ENCODE measurements at regions not wholly inside any gene's neighbourhood (a gene's known extent, or its start where the extent isn't known, plus 50 kb on each side); places are given as distances from the start of the nearest gene placed in this dataset.

DNA sequence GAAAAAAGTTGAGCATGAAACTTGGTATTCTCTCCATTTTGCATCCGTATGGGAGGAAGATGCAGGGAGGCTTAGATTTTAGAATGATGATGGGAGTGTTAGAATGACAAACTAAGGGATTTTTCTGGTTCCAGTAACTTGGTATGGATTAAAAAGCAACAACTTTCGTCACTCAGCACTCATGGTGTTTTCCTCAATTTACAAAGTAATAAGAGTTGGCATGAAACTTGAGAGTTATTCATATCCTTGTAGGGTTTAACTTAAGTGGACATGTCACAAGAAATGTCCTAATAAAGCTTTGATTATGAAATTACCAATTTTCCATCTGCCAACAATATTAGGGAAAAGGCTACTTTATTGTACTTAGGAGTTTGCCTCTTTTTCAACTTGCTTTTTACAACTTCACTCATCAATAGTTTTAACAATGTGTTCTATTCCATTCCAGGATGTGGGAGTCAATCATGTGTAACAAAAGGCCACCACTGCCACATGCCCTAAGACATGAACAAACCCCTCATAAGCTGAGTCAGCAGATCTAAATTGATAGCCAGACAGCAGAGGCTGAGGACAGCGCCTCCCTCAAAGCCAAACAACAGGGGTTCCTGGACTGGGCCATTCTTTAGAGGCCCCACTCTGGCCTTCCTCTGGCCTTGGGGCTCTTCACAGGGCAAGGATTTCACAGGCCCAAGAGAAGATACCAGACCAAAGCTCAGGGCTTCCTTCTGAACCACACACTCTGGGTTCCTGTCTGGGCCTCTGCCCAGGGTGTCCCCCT, 265.8 kb downstream of the TNS1 start:
- no peaks in the 10 kb centered on the region for H3K27me3 ChIP-seq (replicated peaks; ENCODE audit: control insufficient read depth, insufficient read depth, low read length)
- peaks cover 51% of the 10 kb centered on the region for H3K4me1 ChIP-seq (ENCODE audit: control insufficient read depth, insufficient read depth, low read length)
- H3K36me3 ChIP-seq (ENCODE audit: control insufficient read depth, insufficient read depth, low read length, severe bottlenecking) = peaks cover 6% of the 10 kb centered on the region
- no peaks in the 10 kb centered on the region for H3K9me3 ChIP-seq (ENCODE audit: control insufficient read depth, low read length)
- DNase-seq (ENCODE audit: low read depth) = no peak
- H3K4me3 ChIP-seq (ENCODE audit: low read length) = peak overlapping the region; percentile 11
- peak overlapping the region; percentile 48 for H3K9ac ChIP-seq (ENCODE audit: low read length)

DNA sequence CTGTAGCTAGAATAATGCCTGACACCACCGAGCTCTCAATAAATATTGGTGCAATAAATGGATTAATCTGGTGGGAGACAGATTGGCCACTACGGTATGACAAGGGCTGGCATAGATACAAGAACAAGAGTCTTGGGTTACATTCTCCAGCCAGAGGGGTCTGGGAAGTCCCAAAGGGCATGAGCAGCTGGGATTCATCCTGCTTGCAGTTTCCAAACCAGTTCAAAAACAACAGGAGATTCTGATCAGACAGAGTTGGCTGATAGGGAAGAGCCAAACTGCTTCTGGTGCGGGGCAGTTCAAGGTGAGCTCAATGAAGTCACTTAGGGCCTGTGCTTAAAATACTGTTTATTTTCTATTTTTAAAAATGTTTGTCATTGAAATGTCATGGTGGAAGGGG, 266.9 kb downstream of the TNS1 start:
- peak overlapping the region; percentile 48 for H3K9ac ChIP-seq (ENCODE audit: low read length)
- H3K9me3 ChIP-seq (ENCODE audit: control insufficient read depth, low read length) = no peaks in the 10 kb centered on the region
- H3K36me3 ChIP-seq (ENCODE audit: control insufficient read depth, insufficient read depth, low read length, severe bottlenecking) = peaks cover 6% of the 10 kb centered on the region
- DNase-seq (ENCODE audit: low read depth) = no peak
- H3K27me3 ChIP-seq (replicated peaks; ENCODE audit: control insufficient read depth, insufficient read depth, low read length) = no peaks in the 10 kb centered on the region
- no peak overlapping the region for H3K4me3 ChIP-seq (ENCODE audit: low read length)
- peaks cover 56% of the 10 kb centered on the region for H3K4me1 ChIP-seq (ENCODE audit: control insufficient read depth, insufficient read depth, low read length)

DNA sequence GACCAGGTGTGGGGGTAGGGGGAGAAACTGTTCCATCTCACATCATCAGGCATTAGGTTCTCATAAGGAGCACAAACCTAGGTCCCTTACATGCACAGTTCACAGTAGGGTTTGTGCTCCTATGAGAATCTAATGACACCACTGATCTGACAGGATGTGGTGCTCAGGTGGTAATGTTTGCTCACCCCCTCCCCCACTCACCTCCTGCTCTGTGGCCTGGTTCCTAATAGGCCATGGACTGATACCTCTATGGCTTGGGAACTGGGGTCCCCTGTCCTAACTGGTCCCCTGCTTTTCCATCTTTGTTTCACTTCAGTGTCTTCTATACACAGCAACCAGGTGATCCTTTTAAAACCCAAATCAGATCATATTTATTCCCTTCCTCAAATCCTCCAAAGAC, 267.8 kb downstream of the TNS1 start:
- no peak overlapping the region for H3K9ac ChIP-seq (ENCODE audit: low read length)
- peaks cover 61% of the 10 kb centered on the region for H3K4me1 ChIP-seq (ENCODE audit: control insufficient read depth, insufficient read depth, low read length)
- H3K9me3 ChIP-seq (ENCODE audit: control insufficient read depth, low read length) = no peaks in the 10 kb centered on the region
- no peak for DNase-seq (ENCODE audit: low read depth)
- H3K27me3 ChIP-seq (replicated peaks; ENCODE audit: control insufficient read depth, insufficient read depth, low read length) = no peaks in the 10 kb centered on the region
- peaks cover 6% of the 10 kb centered on the region for H3K36me3 ChIP-seq (ENCODE audit: control insufficient read depth, insufficient read depth, low read length, severe bottlenecking)
- no peak overlapping the region for H3K4me3 ChIP-seq (ENCODE audit: low read length)

DNA sequence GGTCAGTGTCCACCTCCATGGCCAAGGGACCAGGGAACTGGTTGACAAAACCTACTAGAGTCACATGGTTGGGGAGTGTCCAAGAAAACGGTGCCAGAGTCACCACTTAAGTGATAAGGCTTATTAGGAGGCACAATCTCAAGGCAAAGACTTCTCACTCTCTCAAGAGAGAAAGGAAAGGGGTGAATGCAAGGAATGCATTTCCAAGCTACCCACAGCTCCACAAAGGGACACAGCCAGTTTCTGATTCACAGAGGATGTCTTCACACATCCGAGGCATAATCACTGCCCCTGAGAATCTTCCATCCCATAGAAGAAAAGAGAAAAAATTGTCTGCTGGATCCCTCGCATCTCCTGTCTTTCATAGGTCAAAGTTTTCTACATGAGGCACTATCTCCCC, 269.3 kb downstream of the TNS1 start:
- Histone ChIP-seq H3K36me3 (ENCODE audit: control insufficient read depth, insufficient read depth, low read length, severe bottlenecking) (no peaks in the 10 kb centered on the region), H3K4me3 (ENCODE audit: low read length) (no peak overlapping the region), H3K9ac (ENCODE audit: low read length) (peak overlapping the region; percentile 25), H3K4me1 (ENCODE audit: control insufficient read depth, insufficient read depth, low read length) (peaks cover 71% of the 10 kb centered on the region), H3K27me3 (replicated peaks; ENCODE audit: control insufficient read depth, insufficient read depth, low read length) (no peaks in the 10 kb centered on the region), H3K9me3 (ENCODE audit: control insufficient read depth, low read length) (no peaks in the 10 kb centered on the region)
- DNase-seq (ENCODE audit: low read depth) = no peak

DNA sequence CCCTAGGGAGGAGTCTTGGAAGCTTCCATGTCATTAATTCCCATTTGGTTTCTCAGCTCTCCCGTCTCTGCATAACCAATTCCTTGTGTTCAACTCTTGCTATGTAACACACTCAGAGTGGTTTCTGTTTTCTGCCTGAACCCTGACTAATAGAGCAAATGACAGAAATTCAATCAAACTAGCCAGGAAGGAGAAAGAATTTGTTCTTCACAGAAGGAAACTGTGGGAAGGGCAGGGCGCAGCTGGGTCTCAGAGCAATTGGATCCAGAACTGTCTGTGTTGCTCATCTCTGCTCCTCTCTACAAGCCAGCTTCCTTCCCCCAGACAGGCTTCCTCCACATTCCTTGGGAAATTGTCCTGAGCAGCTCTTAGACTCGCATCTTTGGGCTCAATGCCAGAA, 269.8 kb downstream of the TNS1 start:
- no peak overlapping the region for H3K4me3 ChIP-seq (ENCODE audit: low read length)
- no peaks in the 10 kb centered on the region for H3K9me3 ChIP-seq (ENCODE audit: control insufficient read depth, low read length)
- H3K36me3 ChIP-seq (ENCODE audit: control insufficient read depth, insufficient read depth, low read length, severe bottlenecking) = no peaks in the 10 kb centered on the region

DNA sequence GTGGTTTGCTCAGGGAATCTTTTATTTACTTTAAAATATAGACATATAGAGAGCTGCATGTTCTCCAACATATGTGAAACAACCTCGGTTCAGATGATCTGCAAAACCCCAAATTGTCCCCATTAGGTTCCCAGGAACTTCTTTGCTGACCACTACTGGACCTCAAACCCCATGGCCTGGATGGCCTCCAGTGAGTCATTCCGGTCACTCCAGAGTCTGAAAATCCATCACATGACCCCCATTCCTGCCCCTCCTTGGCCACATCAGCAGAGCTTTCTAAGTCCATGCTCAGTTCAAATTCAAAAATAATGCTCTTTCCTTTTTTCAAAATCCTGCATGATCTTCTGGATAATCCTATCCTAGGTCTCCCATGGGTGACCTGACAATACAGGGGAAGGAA, 271.0 kb downstream of the TNS1 start:
- Histone ChIP-seq H3K27me3 (replicated peaks; ENCODE audit: control insufficient read depth, insufficient read depth, low read length) (no peaks in the 10 kb centered on the region), H3K9ac (ENCODE audit: low read length) (no peak overlapping the region), H3K4me3 (ENCODE audit: low read length) (no peak overlapping the region), H3K9me3 (ENCODE audit: control insufficient read depth, low read length) (no peaks in the 10 kb centered on the region), H3K4me1 (ENCODE audit: control insufficient read depth, insufficient read depth, low read length) (peaks cover 55% of the 10 kb centered on the region), H3K36me3 (ENCODE audit: control insufficient read depth, insufficient read depth, low read length, severe bottlenecking) (no peaks in the 10 kb centered on the region)
- no peak for DNase-seq (ENCODE audit: low read depth)

More for the DNA sequence above, 269.8 kb downstream of the TNS1 start:
- Histone ChIP-seq H3K4me1 (ENCODE audit: control insufficient read depth, insufficient read depth, low read length) (peaks cover 67% of the 10 kb centered on the region), H3K9ac (ENCODE audit: low read length) (peak overlapping the region; percentile 25), H3K27me3 (replicated peaks; ENCODE audit: control insufficient read depth, insufficient read depth, low read length) (no peaks in the 10 kb centered on the region)
- DNase-seq (ENCODE audit: low read depth) = peak; percentile 27

DNA sequence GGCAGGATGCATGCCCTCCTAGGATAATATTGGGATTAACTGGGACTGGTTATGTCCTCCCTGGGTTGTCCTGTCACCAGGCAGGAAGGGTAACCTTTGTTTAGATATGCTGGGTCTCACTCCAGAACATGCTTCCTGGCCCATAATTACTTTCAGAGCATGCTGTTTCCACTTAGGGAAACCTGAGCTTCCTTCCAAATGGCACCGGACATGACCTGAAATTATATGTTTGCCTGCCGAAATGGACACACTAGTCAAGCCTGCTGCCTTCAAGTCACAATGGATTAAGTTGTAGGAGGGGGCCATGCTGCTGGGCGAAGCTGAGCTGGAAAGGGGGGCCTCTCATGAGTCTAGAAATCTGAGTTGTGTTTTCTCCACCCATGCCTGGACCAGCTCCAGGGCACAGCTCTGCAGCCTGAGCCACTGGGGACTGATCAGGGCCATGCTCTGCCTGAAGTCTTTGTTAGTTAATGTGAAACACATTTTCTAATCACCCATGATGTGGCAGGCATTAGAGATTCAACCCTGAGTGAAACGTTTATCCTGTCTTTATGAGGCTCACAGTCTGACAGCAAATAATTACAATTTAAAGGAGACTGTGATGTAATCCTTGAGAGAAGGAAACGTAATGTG, 273.3 kb downstream of the TNS1 start:
- DNase-seq (ENCODE audit: low read depth) = peak; percentile 74
- no peak overlapping the region for H3K9ac ChIP-seq (ENCODE audit: low read length)
- H3K27me3 ChIP-seq (replicated peaks; ENCODE audit: control insufficient read depth, insufficient read depth, low read length) = no peaks in the 10 kb centered on the region
- H3K36me3 ChIP-seq (ENCODE audit: control insufficient read depth, insufficient read depth, low read length, severe bottlenecking) = no peaks in the 10 kb centered on the region
- H3K9me3 ChIP-seq (ENCODE audit: control insufficient read depth, low read length) = no peaks in the 10 kb centered on the region
- H3K4me3 ChIP-seq (ENCODE audit: low read length) = no peak overlapping the region
- peaks cover 40% of the 10 kb centered on the region for H3K4me1 ChIP-seq (ENCODE audit: control insufficient read depth, insufficient read depth, low read length)

DNA sequence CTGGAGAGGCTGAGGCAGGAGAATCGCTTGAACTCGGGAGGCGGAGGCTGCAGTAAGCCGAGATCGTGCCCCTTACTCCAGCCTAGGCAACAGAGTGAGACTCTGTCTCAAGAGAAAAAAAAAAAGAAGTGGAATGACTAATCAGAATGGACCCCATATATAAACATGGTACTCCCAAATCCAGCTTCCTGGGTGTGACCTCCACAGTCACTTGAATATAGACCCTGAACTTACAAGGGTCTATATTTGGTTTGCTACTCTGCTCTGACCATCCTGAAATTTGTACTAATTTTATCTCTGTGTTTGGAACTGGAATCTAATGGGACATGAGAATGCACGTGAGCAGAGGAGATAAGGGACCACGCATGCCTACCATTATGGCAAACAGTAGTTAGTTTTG, 275.0 kb downstream of the TNS1 start:
- Histone ChIP-seq H3K4me1 (ENCODE audit: control insufficient read depth, insufficient read depth, low read length) (peaks cover 35% of the 10 kb centered on the region), H3K9ac (ENCODE audit: low read length) (no peak overlapping the region), H3K36me3 (ENCODE audit: control insufficient read depth, insufficient read depth, low read length, severe bottlenecking) (no peaks in the 10 kb centered on the region), H3K9me3 (ENCODE audit: control insufficient read depth, low read length) (no peaks in the 10 kb centered on the region), H3K4me3 (ENCODE audit: low read length) (no peak overlapping the region), H3K27me3 (replicated peaks; ENCODE audit: control insufficient read depth, insufficient read depth, low read length) (no peaks in the 10 kb centered on the region)
- no peak for DNase-seq (ENCODE audit: low read depth)

DNA sequence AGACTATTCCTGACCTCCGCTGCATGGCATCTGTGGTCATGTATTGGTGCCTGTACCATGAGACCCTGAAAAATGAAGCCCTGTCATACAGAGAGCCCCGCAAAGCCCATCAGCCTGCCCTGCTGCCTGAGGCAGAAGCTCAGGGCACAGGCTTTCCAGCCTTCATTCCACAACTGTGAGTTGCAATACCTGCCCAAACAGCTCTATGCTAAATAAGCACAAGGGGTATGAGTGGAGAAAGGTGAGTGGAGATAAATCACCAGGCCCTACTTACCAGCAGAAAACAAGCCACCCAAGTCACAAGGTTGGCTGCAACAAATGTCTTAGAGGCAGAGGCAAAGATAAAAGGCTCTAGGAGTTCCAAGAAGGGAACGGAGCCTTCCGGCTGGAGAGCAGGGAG, 277.4 kb downstream of the TNS1 start:
- Histone ChIP-seq H3K27me3 (replicated peaks; ENCODE audit: control insufficient read depth, insufficient read depth, low read length) (no peaks in the 10 kb centered on the region), H3K4me3 (ENCODE audit: low read length) (no peak overlapping the region), H3K36me3 (ENCODE audit: control insufficient read depth, insufficient read depth, low read length, severe bottlenecking) (peaks cover 5% of the 10 kb centered on the region), H3K4me1 (ENCODE audit: control insufficient read depth, insufficient read depth, low read length) (peaks cover 22% of the 10 kb centered on the region), H3K9me3 (ENCODE audit: control insufficient read depth, low read length) (peaks cover 4% of the 10 kb centered on the region), H3K9ac (ENCODE audit: low read length) (no peak overlapping the region)
- no peak for DNase-seq (ENCODE audit: low read depth)

DNA sequence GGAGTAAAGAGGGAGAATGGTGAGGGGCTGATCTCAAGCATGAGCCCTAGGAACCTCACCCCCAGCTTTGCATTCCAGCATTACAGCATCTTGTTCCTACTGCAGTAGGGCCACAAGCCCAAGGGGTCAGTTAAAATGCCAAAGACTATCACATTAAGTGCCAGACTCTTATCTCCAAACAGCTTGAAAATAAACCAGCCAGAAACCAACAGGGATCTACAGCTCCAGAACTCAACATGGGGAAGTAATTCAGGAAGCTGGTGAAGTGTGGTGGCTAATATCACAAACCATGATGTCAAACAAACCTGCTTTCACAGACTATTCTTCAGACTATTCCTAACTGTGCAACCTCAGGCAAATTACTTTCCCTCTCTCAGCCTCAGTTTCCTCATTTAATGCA, 278.3 kb downstream of the TNS1 start:
- Histone ChIP-seq H3K27me3 (replicated peaks; ENCODE audit: control insufficient read depth, insufficient read depth, low read length) (no peaks in the 10 kb centered on the region), H3K36me3 (ENCODE audit: control insufficient read depth, insufficient read depth, low read length, severe bottlenecking) (peaks cover 5% of the 10 kb centered on the region), H3K9me3 (ENCODE audit: control insufficient read depth, low read length) (peaks cover 4% of the 10 kb centered on the region), H3K4me3 (ENCODE audit: low read length) (no peak overlapping the region), H3K9ac (ENCODE audit: low read length) (no peak overlapping the region), H3K4me1 (ENCODE audit: control insufficient read depth, insufficient read depth, low read length) (peaks cover 12% of the 10 kb centered on the region)
- DNase-seq (ENCODE audit: low read depth) = no peak

DNA sequence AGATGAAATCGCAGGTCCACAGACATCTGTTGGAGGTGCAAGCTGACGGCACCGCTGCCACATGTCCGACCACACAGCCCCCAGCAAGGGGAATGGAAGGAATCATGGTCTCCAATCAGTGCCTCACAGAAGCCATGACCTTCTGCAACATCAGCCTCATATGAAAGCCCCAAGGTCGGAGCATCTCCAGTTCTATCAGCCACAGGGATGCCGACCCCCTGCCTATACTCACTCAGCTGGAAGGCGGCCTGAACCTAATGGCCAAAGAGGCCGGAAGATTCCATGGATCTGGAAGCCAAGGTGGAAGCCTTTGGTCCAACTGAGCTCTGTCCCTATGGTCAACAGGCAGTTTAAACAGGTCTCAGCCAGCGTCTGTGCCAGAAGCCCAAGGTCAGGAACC, 278.8 kb downstream of the TNS1 start:
- no peaks in the 10 kb centered on the region for H3K27me3 ChIP-seq (replicated peaks; ENCODE audit: control insufficient read depth, insufficient read depth, low read length)
- no peak overlapping the region for H3K9ac ChIP-seq (ENCODE audit: low read length)
- H3K9me3 ChIP-seq (ENCODE audit: control insufficient read depth, low read length) = peaks cover 4% of the 10 kb centered on the region
- peaks cover 7% of the 10 kb centered on the region for H3K4me1 ChIP-seq (ENCODE audit: control insufficient read depth, insufficient read depth, low read length)
- H3K4me3 ChIP-seq (ENCODE audit: low read length) = no peak overlapping the region
- DNase-seq (ENCODE audit: low read depth) = no peak
- peaks cover 5% of the 10 kb centered on the region for H3K36me3 ChIP-seq (ENCODE audit: control insufficient read depth, insufficient read depth, low read length, severe bottlenecking)

All from adipocyte (in vitro differentiated cells).